Lower lobe of right lung (tissue), 2 donors: ENCODE measurements at regions not wholly inside any gene's neighbourhood (a gene's known extent, or its start where the extent isn't known, plus 50 kb on each side); places are given as distances from the start of the nearest gene placed in this dataset.
A peak's percentile ranks its signal among the peaks of the same experiment; 100 is the strongest.

Experiments
- ATAC-seq, 2 donors: fragments of 200-7000 bp; cut with Tn5 transposase; one replicate each; pipeline ENCODE4 v1.9.1; 2020 to 2022; ENCODE audit warnings: mild to moderate bottlenecking in 2 of 2, moderate library complexity in 2 of 2
- DNase-seq: peaks from one replicate; pipeline ENCODE4 v3.0.0-alpha.2; 2020
- H3K27ac ChIP-seq: fragments of 200-600 bp; one replicate; pipeline ENCODE4 v1.8.0; 2022
- H3K27me3 ChIP-seq: fragments of 200-600 bp; one replicate; pipeline ENCODE4 v1.8.0; 2022; ENCODE audit warnings: low read depth
- H3K36me3 ChIP-seq: fragments of 200-600 bp; one replicate; pipeline ENCODE4 v1.8.0; 2022; ENCODE audit warnings: mild to moderate bottlenecking
- H3K4me1 ChIP-seq: fragments of 200-600 bp; one replicate; pipeline ENCODE4 v1.8.0; 2022
- H3K4me3 ChIP-seq: fragments of 200-600 bp; one replicate; pipeline ENCODE4 v1.8.0; 2022; ENCODE audit warnings: mild to moderate bottlenecking
- H3K9me3 ChIP-seq: fragments of 200-600 bp; one replicate; pipeline ENCODE4 v1.8.0; 2022
- CTCF ChIP-seq: fragments of 200-600 bp; IDR thresholded peaks from one replicate; pipeline ENCODE4 v1.8.0; 2022; ENCODE audit warnings: antibody characterized with exemption, mild to moderate bottlenecking
- intact Hi-C: fragments of 100-400 bp; cut with DNase I; formaldehyde crosslinking; loops from one replicate; pipeline ENCODE4 v1.11.0; 2022
- donor health status: DM: no; HTN: yes; CAD: no; lungs with severe emphysema.

- intact Hi-C loops = no loop called here
- H3K9me3 ChIP-seq = no peaks in the 10 kb centered on the region
- no peak overlapping the region for H3K4me3 ChIP-seq
- TF ChIP-seq CTCF = no peak
- ATAC-seq (peak; percentile 83 to 88), DNase-seq (peak; percentile 58)
- H3K36me3 ChIP-seq = no peaks in the 10 kb centered on the region
- H3K4me1 ChIP-seq = peaks cover 25% of the 10 kb centered on the region
- no peaks in the 10 kb centered on the region for H3K27me3 ChIP-seq
- peak overlapping the region; percentile 80 for H3K27ac ChIP-seq
Measured at GRCh38 chr15:39472621-39473297, 108.1 kb upstream of the THBS1 start.

- TF ChIP-seq CTCF = no peak
- Histone ChIP-seq H3K27me3 (no peaks in the 10 kb centered on the region), H3K27ac (peak overlapping the region; percentile 80), H3K9me3 (no peaks in the 10 kb centered on the region), H3K4me1 (peaks cover 24% of the 10 kb centered on the region), H3K36me3 (no peaks in the 10 kb centered on the region), H3K4me3 (no peak overlapping the region)
- ATAC-seq = peak; percentile 45 to 46
- no peak for DNase-seq
- intact Hi-C loops = no loop called here
Measured at GRCh38 chr15:39473298-39473947, 107.5 kb upstream of the THBS1 start.

- DNase-seq = no peak
- no peak for ATAC-seq
- TF ChIP-seq CTCF = no peak
- intact Hi-C loops = no loop called here
- Histone ChIP-seq H3K4me3 (no peak overlapping the region), H3K27ac (peak overlapping the region; percentile 80), H3K36me3 (no peaks in the 10 kb centered on the region), H3K4me1 (peaks cover 24% of the 10 kb centered on the region), H3K27me3 (no peaks in the 10 kb centered on the region), H3K9me3 (no peaks in the 10 kb centered on the region)
Measured at GRCh38 chr15:39474657-39475056, 106.2 kb upstream of the THBS1 start.

- Histone ChIP-seq H3K27ac (no peak overlapping the region), H3K4me3 (no peak overlapping the region), H3K36me3 (no peaks in the 10 kb centered on the region), H3K9me3 (no peaks in the 10 kb centered on the region), H3K27me3 (no peaks in the 10 kb centered on the region), H3K4me1 (peaks cover 8% of the 10 kb centered on the region)
- ATAC-seq (peak in 1 of 2 donors; percentile 24), DNase-seq (no peak)
- intact Hi-C loops = no loop called here
- TF ChIP-seq CTCF = no peak
Measured at GRCh38 chr15:39478996-39479395, 101.9 kb upstream of the THBS1 start.

- H3K9me3 ChIP-seq = no peaks in the 10 kb centered on the region
- no peaks in the 10 kb centered on the region for H3K27me3 ChIP-seq
- no peak overlapping the region for H3K4me3 ChIP-seq
- H3K4me1 ChIP-seq = no peaks in the 10 kb centered on the region
- no peak overlapping the region for H3K27ac ChIP-seq
- H3K36me3 ChIP-seq = no peaks in the 10 kb centered on the region
- intact Hi-C loops = no loop called here
- ATAC-seq (no peak), DNase-seq (no peak)
- no peak for TF ChIP-seq CTCF
Measured at GRCh38 chr15:39479911-39480310, 101.0 kb upstream of the THBS1 start.
